ENCODE measurements at regions not wholly inside any gene's neighbourhood (a gene's known extent, or its start where the extent isn't known, plus 50 kb on each side); places are given as distances from the start of the nearest gene placed in this dataset.
A peak's percentile ranks its signal among the peaks of the same experiment; 100 is the strongest.
"Not testable (repeated sequence)": the region's sequence is repeated elsewhere in the genome, so short reads cannot be mapped to it uniquely, and the experiment has no call there.

GRCh38 chr5:104456122-104456521, 893.5 kb upstream of the NUDT12 start:
- peak; percentile 72 for DNase-seq

GRCh38 chr5:104452550-104452949, 890.0 kb upstream of the NUDT12 start:
- DNase-seq: no peak

GRCh38 chr5:104451911-104452310, 889.3 kb upstream of the NUDT12 start:
- DNase-seq: not testable (repeated sequence)

GRCh38 chr5:104444656-104445055, 882.1 kb upstream of the NUDT12 start:
- no peak for DNase-seq

GRCh38 chr5:104443706-104444105, 881.1 kb upstream of the NUDT12 start:
- no peak for DNase-seq

GRCh38 chr5:104431981-104432380, 869.4 kb upstream of the NUDT12 start:
- DNase-seq: peak; percentile 22

- DNase-seq: no peak
Measured at GRCh38 chr5:104431002-104431620, 868.5 kb upstream of the NUDT12 start.

- no peak for DNase-seq
Measured at GRCh38 chr5:104429911-104430310, 867.3 kb upstream of the NUDT12 start.

- DNase-seq: no peak
Measured at GRCh38 chr5:104421431-104421830, 858.8 kb upstream of the NUDT12 start.

GRCh38 chr5:104418056-104418455, 855.5 kb upstream of the NUDT12 start:
- DNase-seq: no peak

- DNase-seq: no peak
Measured at GRCh38 chr5:104412649-104413240, 850.2 kb upstream of the NUDT12 start.

- no peak for DNase-seq
Measured at GRCh38 chr5:104400941-104401340, 838.4 kb upstream of the NUDT12 start.

- no peak for DNase-seq
Measured at GRCh38 chr5:104385906-104386305, 823.3 kb upstream of the NUDT12 start.

GRCh38 chr5:104375345-104375744, 812.8 kb upstream of the NUDT12 start:
- no peak for DNase-seq

- DNase-seq: no peak
Measured at GRCh38 chr5:104372796-104373195, 810.2 kb upstream of the NUDT12 start.

GRCh38 chr5:104372376-104372775, 809.8 kb upstream of the NUDT12 start:
- no peak for DNase-seq

- no peak for DNase-seq
Measured at GRCh38 chr5:104370523-104370922, 807.9 kb upstream of the NUDT12 start.

GRCh38 chr5:104367978-104368377, 805.4 kb upstream of the NUDT12 start:
- DNase-seq: no peak

GRCh38 chr5:104363567-104363966, 801.0 kb upstream of the NUDT12 start:
- DNase-seq: no peak

- no peak for DNase-seq
Measured at GRCh38 chr5:104361932-104362331, 799.3 kb upstream of the NUDT12 start.

- DNase-seq: no peak
Measured at GRCh38 chr5:104355350-104355749, 792.8 kb upstream of the NUDT12 start.

- DNase-seq: no peak
Measured at GRCh38 chr5:104353371-104353770, 790.8 kb upstream of the NUDT12 start.

- DNase-seq: no peak
Measured at GRCh38 chr5:104352954-104353353, 790.4 kb upstream of the NUDT12 start.

- DNase-seq: no peak
Measured at GRCh38 chr5:104347119-104347708, 784.6 kb upstream of the NUDT12 start.
